ENCODE measurements at regions not wholly inside any gene's neighbourhood (a gene's known extent, or its start where the extent isn't known, plus 50 kb on each side); places are given as distances from the start of the nearest gene placed in this dataset.

DNA sequence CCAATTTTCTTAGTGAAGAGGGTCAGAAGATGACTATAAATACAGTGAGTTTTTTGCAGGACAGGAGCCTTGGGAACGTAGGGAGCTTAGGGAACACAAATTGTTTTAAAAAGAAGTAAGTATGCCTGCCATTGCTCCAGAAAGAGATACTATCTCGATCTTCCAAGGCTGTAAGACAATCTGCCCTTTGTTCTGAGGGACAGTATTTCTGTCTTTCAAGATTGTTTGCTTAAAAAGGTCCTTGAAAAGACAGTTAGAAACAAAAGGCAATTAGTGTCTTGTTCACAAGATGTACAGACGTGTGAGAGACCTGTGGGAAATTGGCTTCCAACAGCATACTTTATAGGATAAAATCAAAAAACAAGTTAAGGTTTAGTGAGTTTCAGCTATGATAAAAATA lies 321.2 kb upstream of the FAR2 start (continued):
- TF ChIP-seq, protein P1, sequence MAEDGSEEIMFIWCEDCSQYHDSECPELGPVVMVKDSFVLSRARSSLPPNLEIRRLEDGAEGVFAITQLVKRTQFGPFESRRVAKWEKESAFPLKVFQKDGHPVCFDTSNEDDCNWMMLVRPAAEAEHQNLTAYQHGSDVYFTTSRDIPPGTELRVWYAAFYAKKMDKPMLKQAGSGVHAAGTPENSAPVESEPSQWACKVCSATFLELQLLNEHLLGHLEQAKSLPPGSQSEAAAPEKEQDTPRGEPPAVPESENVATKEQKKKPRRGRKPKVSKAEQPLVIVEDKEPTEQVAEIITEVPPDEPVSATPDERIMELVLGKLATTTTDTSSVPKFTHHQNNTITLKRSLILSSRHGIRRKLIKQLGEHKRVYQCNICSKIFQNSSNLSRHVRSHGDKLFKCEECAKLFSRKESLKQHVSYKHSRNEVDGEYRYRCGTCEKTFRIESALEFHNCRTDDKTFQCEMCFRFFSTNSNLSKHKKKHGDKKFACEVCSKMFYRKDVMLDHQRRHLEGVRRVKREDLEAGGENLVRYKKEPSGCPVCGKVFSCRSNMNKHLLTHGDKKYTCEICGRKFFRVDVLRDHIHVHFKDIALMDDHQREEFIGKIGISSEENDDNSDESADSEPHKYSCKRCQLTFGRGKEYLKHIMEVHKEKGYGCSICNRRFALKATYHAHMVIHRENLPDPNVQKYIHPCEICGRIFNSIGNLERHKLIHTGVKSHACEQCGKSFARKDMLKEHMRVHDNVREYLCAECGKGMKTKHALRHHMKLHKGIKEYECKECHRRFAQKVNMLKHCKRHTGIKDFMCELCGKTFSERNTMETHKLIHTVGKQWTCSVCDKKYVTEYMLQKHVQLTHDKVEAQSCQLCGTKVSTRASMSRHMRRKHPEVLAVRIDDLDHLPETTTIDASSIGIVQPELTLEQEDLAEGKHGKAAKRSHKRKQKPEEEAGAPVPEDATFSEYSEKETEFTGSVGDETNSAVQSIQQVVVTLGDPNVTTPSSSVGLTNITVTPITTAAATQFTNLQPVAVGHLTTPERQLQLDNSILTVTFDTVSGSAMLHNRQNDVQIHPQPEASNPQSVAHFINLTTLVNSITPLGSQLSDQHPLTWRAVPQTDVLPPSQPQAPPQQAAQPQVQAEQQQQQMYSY (CRISPR knock-in tag; IDR thresholded peaks at IDR 0.05) = no peak
- no peak for TF ChIP-seq ZNF207 (IDR thresholded peaks at IDR 0.05; ENCODE audit: borderline replicate concordance)
- no peak for TF ChIP-seq MYB (IDR thresholded peaks at IDR 0.05; ENCODE audit: borderline replicate concordance, low read depth, low read length)
- no peak for TF ChIP-seq SIN3A (IDR thresholded peaks at IDR 0.05; ENCODE audit: low read depth, low read length)
- no peak for TF ChIP-seq CBFB (IDR thresholded peaks at IDR 0.05; ENCODE audit: low read depth)
- no peak for TF ChIP-seq TARDBP (IDR thresholded peaks at IDR 0.05; ENCODE audit: borderline replicate concordance)
- TF ChIP-seq SPI1 (IDR thresholded peaks at IDR 0.05; ENCODE audit: borderline replicate concordance, insufficient read depth, low read depth, low read length) = no peak

GRCh38 chr12:28828318-28828717 lies 320.8 kb upstream of the FAR2 start:
- no peak for FAIRE-seq
- SMC1A ChIA-PET (ENCODE audit: uncharacterized antibody, unreplicated experiment) = interaction anchor here (0.6 to 1.5 kb wide), 2 partner anchors 9 to 1484 kb away, joined by 3 read pairs; no protein-coding TSS in a partner anchor

More at GRCh38 chr12:28828318-28828717, 320.8 kb upstream of the FAR2 start:
- no peak overlapping the region for H3K27ac ChIP-seq (ENCODE audit: control insufficient read depth, insufficient read depth)
- TF ChIP-seq SREBF2 (IDR thresholded peaks at IDR 0.05; ENCODE audit: low read length) = no peak
- TF ChIP-seq HCFC1 (IDR thresholded peaks at IDR 0.05; ENCODE audit: low read length) = no peak
- in situ Hi-C loops (cut with MboI) = no loop called here
- intact Hi-C loops (cut with micrococcal nuclease; ENCODE audit: unreplicated experiment) = no loop called here
- no peaks in the 10 kb centered on the region for H3K27me3 ChIP-seq (replicated peaks in 1 of 2; ENCODE audit: control insufficient read depth in 2 of 2, insufficient read depth in 2 of 2, low read length in 1 of 2)
- H2AFZ ChIP-seq (ENCODE audit: control insufficient read depth, low read depth, low read length) = no peak overlapping the region
- H3K9me3 ChIP-seq (replicated peaks; ENCODE audit: control insufficient read depth, insufficient read depth, low read length) = no peaks in the 10 kb centered on the region
- CTCF ChIA-PET = no interaction called here
- RAD21 ChIA-PET (ENCODE audit: unreplicated experiment) = no interaction called here
- H3K79me2 ChIP-seq (ENCODE audit: control insufficient read depth, insufficient read depth, low read length) = no peaks in the 10 kb centered on the region
- H4K20me1 ChIP-seq (ENCODE audit: control insufficient read depth, insufficient read depth) = no peaks in the 10 kb centered on the region
- no peak overlapping the region for H3K9ac ChIP-seq (ENCODE audit: control insufficient read depth, insufficient read depth, low read length)
- DNase-seq (ENCODE audit: low read depth, low spot score) (no peak), ATAC-seq (no peak)
- H3K4me1 ChIP-seq (ENCODE audit: control insufficient read depth, insufficient read depth, low read length) = no peaks in the 10 kb centered on the region
- 44% methylated on average over 2 of the region's 2 CpGs for WGBS (ENCODE audit: insufficient coverage, insufficient replicate concordance, low lambda C conversion rate, missing lambda C conversion rate)
- BruUV-seq (replicated peaks) = no TSS peak
- POLR2A ChIA-PET = no interaction called here
- no peaks in the 10 kb centered on the region for H3K36me3 ChIP-seq (ENCODE audit: control insufficient read depth in 2 of 2, insufficient read depth in 2 of 2, low read length in 1 of 2)
- no peak overlapping the region for H3K4me2 ChIP-seq (ENCODE audit: control insufficient read depth, insufficient read depth)
- no peak overlapping the region for H3K4me3 ChIP-seq
